Panc1 (cell line): ENCODE measurements at regions not wholly inside any gene's neighbourhood (a gene's known extent, or its start where the extent isn't known, plus 50 kb on each side); places are given as distances from the start of the nearest gene placed in this dataset.

Experiments used
- POLR2AphosphoS5 ChIP-seq: IDR thresholded peaks from 2 replicates; pipeline ENCODE4 v1.6.1; 2012; ENCODE audit warnings: mild to moderate bottlenecking, low read depth, low read length, moderate library complexity
- SIN3A ChIP-seq: IDR thresholded peaks from 2 replicates; pipeline ENCODE4 v1.6.1; 2012; ENCODE audit warnings: low read depth, mild to moderate bottlenecking, low read length, moderate library complexity, borderline replicate concordance; ENCODE audit not compliant: insufficient read depth
- TCF7L2 ChIP-seq: IDR thresholded peaks from 2 replicates; pipeline ENCODE4 v1.6.1; 2011; ENCODE audit warnings: mild to moderate bottlenecking, low read depth, low read length, inconsistent platforms
- TF ChIP-seq, protein P1 (sequence below): fragments of 450-650 bp; IDR thresholded peaks from 2 replicates; pipeline ENCODE4 v1.5.1; 2017; ENCODE audit warnings: mild to moderate bottlenecking
- TF ChIP-seq, protein P2 (sequence below), 2 experiments: IDR thresholded peaks; 2 replicates each; pipeline ENCODE4 v1.6.1; 2011 to 2012; ENCODE audit warnings: low read depth in 2 of 2, control low read depth in 1 of 2, low read length in 1 of 2, mild to moderate bottlenecking in 1 of 2, moderate library complexity in 1 of 2; ENCODE audit not compliant: insufficient read depth in 1 of 2

DNA sequence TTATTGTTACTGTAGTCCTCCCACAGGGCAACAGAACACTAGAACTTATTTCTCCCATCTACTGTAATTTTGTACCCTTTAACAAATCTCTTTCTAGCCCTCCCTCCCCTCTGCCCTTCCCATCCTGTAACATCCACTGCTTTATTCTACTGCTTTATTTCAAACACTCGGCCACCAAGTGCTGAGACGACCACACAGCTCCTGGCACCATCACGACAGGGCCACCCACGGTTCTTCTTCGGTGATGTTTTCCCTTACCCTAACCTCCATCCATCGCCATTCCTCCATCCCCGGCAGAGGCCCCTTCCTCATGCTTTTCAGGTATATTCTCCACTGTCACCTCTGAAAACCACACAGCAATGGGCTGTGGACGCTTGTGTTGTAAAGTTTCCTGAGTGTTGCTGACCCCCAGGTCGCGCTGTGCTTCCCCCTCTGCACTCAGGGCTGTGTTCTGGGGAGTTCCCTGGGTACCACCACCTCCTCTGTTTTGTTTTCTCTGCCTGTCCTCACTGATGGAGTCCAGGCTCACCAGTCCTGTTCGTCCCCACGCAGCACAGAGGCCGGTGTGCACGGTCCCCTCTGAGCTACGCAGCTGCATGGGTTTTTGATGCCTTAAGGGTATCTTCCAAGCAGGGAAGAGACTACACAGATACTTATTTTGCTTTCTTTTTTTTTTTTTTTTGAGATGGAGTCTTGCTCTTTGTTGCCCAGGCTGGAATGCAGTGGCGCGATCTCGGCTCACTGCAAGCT lies 207.2 kb upstream of the TMEM132C start:
- TF ChIP-seq, protein P1, sequence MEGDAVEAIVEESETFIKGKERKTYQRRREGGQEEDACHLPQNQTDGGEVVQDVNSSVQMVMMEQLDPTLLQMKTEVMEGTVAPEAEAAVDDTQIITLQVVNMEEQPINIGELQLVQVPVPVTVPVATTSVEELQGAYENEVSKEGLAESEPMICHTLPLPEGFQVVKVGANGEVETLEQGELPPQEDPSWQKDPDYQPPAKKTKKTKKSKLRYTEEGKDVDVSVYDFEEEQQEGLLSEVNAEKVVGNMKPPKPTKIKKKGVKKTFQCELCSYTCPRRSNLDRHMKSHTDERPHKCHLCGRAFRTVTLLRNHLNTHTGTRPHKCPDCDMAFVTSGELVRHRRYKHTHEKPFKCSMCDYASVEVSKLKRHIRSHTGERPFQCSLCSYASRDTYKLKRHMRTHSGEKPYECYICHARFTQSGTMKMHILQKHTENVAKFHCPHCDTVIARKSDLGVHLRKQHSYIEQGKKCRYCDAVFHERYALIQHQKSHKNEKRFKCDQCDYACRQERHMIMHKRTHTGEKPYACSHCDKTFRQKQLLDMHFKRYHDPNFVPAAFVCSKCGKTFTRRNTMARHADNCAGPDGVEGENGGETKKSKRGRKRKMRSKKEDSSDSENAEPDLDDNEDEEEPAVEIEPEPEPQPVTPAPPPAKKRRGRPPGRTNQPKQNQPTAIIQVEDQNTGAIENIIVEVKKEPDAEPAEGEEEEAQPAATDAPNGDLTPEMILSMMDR, result no peak
- TF ChIP-seq, protein P2, sequence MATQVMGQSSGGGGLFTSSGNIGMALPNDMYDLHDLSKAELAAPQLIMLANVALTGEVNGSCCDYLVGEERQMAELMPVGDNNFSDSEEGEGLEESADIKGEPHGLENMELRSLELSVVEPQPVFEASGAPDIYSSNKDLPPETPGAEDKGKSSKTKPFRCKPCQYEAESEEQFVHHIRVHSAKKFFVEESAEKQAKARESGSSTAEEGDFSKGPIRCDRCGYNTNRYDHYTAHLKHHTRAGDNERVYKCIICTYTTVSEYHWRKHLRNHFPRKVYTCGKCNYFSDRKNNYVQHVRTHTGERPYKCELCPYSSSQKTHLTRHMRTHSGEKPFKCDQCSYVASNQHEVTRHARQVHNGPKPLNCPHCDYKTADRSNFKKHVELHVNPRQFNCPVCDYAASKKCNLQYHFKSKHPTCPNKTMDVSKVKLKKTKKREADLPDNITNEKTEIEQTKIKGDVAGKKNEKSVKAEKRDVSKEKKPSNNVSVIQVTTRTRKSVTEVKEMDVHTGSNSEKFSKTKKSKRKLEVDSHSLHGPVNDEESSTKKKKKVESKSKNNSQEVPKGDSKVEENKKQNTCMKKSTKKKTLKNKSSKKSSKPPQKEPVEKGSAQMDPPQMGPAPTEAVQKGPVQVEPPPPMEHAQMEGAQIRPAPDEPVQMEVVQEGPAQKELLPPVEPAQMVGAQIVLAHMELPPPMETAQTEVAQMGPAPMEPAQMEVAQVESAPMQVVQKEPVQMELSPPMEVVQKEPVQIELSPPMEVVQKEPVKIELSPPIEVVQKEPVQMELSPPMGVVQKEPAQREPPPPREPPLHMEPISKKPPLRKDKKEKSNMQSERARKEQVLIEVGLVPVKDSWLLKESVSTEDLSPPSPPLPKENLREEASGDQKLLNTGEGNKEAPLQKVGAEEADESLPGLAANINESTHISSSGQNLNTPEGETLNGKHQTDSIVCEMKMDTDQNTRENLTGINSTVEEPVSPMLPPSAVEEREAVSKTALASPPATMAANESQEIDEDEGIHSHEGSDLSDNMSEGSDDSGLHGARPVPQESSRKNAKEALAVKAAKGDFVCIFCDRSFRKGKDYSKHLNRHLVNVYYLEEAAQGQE (IDR thresholded peaks at IDR 0.05; ENCODE audit: insufficient read depth in 1 of 2, low read depth in 2 of 2, low read length in 1 of 2), result no peak
- TF ChIP-seq SIN3A (no peak), POLR2AphosphoS5 (no peak), TCF7L2 (no peak)
